HG02798 (cell line): ENCODE measurements at regions not wholly inside any gene's neighbourhood (a gene's known extent, or its start where the extent isn't known, plus 50 kb on each side); places are given as distances from the start of the nearest gene placed in this dataset.
A peak's percentile ranks its signal among the peaks of the same experiment; 100 is the strongest.
"Not testable (repeated sequence)": the region's sequence is repeated elsewhere in the genome, so short reads cannot be mapped to it uniquely, and the experiment has no call there.

Source experiments
- ATAC-seq: cut with Tn5 transposase; IDR thresholded peaks from one replicate; pipeline ENCODE4 v1.9.1; 2021; ENCODE audit warnings: mild to moderate bottlenecking; ENCODE audit not compliant: unreplicated experiment, poor library complexity

DNA sequence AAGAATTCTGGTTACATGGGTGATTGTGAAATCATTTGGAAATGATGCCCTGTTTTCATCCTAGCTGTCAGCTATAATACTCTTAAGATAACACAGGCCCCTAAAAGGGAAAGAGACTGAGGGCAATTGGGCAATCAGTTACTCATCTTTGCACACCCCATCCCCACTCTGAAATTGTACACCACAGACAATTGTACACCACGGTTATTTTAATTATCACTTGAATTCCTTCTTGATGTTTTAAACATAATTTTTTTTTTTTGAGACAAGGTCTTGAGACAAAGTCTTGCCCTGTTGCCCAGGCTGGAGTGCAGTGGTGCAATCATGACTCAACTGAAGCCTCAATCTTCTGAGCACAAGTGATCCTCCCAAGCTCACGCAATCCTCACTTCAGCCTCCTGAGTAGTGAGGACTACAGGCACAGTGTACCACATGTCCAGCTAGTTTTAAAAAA lies 862.4 kb upstream of the ACVR2A start:
- ATAC-seq: no peak

DNA sequence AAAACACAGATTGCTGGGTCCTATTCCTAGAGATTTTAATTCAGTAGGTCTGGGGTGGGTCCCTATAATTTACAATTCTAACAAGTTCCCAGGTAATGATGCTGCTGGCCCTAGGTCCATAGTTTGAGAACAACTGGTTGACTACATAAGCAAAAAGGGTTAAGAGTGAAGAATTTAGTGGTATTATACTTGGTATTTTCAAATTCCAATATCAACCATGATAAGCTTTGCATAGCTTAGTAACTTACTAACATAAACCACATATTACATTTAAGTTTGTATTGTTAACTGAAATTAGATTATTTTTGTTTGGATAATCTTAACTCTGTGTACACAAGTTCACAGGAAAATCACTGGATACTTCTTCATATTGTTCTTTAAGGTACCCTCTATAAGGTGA lies 862.9 kb upstream of the ACVR2A start:
- no peak for ATAC-seq

DNA sequence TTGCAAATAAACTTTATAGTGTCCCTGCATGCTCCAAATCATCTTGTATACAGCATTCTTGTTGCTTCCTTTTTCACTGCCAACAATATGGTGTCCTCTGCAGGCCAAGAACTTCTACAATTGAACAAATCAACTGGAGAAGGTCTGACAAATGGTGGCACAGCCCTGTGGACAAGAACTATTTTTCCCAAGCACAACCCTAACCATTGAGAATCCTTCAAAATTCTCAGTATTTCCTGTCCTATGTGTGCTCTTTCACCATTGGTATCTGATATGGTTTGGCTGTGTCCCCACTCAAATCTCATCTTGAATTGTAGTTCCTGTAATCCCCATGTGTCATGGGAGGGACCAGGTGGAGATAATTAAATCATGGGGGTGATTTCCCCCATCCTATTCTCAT lies 865.1 kb upstream of the ACVR2A start:
- no peak for ATAC-seq

DNA sequence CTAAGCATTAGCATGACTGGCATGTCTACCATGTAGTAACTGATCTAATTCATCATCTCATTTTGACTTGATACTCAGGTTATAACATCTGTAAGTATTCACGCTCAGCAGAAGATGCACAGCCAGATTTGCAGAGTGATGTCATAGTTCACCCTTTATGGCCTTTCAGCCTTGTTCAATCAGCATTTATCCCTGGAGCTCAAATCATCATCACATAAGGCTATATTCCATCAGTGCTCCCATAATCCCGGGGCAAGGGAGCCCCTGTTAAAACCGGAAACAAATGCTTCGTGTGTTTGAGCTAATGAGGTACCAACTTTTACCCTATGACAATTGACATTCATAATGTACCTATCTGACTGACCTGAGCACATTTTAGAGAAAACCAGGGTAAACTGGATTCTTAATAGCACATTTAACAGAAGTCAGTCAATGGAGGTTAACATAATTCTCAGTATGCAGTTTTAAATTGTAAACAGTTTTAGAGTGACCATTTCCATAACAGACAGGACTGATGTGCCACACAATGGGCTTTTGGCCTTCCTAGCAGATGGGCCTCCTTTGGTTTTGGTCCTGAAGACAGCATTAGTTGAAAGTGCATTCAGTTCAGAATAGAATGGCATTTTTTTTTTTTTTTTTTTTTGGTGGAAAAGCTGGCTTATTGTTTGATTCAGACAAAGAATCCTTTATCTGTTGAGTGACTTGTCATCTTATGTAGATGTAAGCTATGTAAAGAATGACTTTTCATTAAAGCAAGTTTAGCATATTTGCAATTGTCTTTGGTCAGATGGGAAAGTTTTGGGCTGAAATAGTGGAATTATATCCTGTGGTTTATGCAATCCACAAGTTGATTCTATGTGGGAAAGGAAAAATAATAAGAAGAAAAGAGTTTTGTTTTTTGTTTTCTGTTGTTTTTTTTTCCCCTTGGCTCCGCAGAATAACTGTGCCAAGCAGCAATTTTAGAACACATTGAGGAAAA lies 866.0 kb upstream of the ACVR2A start:
- ATAC-seq: no peak

DNA sequence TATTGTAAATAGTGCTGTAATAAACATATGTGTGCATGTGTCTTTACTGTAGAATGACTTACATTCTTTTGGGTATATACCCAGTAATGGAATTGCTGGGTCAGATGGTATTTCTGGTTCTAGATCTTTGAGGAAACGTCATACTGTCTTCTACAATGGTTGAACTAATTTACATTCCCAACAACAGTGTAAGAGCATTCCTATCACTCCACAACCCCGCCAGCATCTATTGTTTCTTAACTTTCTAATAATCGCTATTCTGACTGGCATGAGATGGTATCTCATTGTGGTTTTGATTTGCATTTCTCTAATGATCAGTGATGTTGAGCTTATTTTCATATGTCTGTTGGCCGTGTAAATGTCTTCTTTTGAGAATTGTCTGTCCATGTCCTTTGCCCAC lies 873.8 kb upstream of the ACVR2A start:
- not testable (repeated sequence) for ATAC-seq

DNA sequence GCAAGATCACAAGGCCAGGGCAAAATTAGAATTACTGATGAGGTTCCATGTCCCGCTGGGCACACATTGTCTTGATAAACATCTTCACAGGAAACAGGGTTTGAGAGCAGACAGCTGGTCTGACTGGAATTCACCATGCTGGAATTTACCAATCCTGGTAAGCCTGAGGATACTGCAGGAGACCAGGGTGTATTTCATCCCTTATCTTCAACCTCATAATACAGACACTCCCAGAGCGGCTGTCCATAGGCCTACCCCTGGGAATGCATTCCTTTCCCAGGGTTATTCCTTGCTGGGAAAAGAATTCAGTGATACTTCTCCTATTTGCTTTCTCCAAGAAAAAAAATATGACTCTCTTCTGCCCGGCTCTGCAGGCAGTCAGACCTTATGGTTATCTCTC lies 875.1 kb upstream of the ACVR2A start:
- ATAC-seq: not testable (repeated sequence)

DNA sequence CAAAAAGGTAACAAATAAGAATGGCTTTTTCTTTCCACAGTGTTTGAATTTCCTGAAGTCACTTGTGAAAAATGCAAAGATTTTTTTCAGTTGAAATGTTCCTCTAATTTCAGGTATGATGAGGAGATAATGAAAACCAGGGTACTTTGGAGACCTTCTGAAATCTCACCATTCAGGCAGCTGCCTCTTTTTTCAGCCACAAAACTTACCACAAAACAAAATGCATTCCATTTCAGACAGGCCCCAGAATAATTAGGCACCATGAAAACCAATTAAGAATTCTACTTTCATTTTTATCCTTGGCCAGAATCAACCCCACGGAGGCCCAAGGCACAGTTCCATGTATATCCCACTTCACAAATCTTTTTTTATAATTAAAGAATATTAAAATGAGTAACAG lies 880.3 kb upstream of the ACVR2A start:
- ATAC-seq: no peak

DNA sequence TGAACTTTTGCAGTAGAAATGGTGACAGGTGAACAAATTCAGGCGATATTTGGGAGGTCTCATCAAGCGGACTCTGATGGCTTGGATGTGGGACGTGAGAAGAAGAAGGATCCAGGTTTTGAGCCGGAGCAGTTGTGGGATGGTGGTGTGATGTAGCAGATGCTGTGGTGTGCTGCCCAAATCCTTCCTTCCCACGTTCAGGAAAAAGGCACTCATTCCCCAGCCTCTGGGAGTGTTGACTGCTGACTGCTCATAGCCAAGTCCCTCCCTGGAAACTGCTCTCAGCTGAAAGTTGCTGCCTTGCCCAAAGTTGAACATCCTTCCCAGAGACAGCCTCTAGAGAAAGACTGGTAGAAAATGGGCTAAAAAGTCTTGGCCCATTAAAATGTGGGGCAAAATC lies 890.3 kb upstream of the ACVR2A start:
- no peak for ATAC-seq

DNA sequence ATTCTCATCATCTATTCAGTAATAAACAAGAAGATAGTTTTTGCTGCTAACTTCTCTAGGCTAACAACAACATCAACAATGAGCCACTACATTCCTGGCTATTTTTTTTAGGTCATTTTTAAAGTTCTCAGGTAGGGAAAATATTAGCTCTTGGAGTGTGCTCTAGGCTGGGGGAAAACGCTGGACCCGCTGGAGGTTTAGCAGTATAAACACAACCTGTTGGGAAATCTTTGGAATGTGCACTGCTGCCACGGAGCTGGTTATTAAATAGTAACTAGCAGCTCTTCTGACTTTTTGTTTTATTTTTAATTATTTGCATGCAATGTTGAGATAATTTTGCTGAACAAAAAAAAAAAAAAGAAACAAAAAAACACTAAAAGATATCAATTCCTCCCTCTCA lies 892.1 kb upstream of the ACVR2A start:
- ATAC-seq: no peak

DNA sequence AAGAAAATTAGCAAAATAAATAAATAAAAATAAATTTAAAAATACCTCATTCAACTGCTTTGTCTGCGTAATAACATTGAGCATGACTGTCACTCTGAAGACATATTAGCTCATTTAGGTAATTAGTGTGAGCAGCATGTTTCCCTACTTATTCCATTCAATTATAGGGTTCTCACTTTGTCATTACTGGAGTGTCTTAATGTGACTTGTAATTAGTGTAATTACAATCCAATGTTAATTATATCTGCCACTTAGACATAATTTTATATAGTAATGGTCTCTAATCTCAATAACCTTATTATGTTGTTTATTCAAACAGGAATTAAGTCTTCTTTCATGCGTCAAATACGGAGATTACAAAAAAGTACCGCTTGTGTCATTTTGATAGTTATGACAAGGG lies 893.9 kb upstream of the ACVR2A start:
- no peak for ATAC-seq

DNA sequence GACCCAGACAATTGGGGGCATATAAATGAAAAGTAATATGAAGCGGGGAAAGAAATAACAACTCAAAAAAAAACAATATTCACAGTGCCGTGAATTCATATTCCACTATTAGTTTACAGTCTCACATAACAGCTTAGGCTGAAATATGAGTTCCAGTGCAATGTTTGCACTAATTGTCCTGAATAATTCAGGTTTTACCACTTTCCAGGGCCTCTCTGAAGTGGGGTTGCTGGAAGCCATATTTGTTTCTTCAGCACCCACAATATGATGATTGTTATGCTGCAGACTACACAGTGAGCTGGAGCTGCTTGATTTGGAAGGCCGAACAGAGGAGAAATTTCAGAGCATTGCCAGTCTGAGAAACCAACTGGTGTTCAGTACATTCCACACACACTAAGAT lies 894.5 kb upstream of the ACVR2A start:
- no peak for ATAC-seq

DNA sequence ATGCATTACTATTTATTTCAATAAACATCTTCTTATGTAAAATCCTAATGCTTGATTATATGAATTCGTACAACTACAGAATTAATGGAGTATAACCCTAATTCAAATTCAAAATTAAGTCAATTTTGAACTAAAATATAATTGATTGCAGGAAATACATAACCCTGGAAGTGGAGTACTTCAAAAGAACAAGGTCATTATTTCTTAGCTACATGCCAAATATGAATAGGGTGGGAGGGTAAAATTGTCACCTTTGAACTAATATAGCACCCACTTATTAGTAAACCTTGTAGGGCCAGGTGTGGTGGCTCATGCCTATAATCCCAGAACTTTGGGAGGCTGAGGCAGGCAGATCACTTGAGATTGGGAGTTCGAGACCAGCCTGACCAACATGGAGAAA lies 895.4 kb upstream of the ACVR2A start:
- ATAC-seq: no peak

DNA sequence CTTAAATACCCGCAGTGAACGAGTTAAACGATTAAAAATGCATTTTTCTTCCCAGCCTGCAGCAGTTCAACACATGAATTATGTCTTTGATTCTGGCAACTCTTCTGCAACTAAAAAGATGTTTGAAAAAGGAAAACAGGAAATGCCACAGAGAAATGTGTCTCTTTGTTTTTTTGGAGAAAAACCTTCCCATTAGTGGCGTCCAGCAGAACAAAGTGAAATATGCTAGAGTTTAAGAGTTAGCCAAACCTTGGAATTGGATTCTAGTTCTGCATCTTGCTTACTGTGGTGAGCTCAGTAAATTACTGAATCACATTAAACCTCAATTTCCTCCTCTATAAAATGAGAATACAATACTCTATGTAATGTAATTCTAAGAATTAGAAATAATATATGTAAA lies 900.2 kb upstream of the ACVR2A start:
- no peak for ATAC-seq

DNA sequence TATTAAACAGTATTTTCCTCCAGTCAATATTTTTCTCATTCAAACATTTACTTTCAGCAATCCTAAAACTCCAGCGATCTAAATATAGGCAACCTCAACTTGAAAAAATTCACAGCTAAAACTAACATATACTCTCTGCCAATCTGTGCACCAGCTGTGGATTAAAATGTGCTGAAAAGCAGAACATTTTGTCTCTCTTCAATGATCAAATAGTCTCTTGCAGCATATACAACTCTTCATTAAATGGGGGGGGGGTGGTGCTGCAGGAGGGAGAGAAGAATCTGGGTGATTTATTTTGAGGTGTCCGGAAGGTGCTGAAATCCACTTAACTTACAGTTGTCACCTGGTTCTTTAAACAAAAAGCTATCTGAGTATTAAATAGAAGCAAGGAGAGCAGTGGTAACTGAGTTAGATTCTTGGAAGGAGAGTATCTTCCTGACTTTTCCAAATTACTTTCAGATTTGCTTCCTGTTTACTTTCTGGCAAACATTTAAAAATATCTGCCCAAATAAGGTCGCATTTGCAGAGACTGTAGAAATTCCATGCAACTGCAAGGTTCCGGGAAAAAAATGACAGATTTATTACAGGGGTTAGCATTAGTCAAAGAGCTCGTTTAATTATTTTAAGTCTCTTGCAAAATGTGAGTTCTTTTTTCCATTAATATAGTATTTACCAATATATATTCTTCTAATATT lies 904.7 kb upstream of the ACVR2A start:
- no peak for ATAC-seq

DNA sequence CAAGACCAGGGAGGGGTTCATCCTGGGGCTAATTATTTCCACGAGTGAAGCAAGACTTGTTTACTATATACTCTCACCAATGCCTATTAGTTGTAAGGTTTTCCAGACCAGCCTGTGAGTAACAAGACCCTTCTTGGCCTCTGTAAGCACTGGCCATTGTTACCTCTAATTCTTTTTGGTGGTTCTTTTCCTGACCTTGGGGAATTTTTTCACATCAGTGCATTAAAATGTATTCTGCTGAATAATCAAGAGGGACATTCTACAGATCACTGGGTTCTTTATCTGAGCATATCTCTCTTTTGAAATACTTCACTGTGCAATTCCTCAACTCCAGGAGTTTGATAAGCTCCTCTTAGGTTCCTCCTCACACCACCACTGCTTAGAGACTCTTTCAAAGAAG lies 909.9 kb upstream of the ACVR2A start:
- ATAC-seq: no peak

DNA sequence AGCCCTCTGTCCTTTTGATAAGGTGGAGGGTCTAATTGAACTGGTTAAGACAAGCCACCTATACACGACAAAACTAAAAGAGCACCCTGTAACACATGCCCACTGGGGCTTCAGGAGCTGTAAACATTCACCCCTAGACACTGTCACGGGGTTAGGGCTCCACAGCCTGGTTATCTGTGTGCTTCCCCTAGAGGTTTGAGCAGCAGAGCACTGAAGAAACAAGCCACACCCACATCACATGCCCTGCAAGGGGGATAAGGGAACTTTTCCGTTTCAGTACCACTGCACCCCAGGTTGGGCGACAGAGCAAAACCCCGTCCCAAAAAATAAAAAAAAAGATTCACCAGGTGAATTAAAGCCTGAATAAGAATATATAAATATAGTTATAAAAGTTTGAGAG lies 913.7 kb upstream of the ACVR2A start:
- peak; percentile 72 for ATAC-seq

DNA sequence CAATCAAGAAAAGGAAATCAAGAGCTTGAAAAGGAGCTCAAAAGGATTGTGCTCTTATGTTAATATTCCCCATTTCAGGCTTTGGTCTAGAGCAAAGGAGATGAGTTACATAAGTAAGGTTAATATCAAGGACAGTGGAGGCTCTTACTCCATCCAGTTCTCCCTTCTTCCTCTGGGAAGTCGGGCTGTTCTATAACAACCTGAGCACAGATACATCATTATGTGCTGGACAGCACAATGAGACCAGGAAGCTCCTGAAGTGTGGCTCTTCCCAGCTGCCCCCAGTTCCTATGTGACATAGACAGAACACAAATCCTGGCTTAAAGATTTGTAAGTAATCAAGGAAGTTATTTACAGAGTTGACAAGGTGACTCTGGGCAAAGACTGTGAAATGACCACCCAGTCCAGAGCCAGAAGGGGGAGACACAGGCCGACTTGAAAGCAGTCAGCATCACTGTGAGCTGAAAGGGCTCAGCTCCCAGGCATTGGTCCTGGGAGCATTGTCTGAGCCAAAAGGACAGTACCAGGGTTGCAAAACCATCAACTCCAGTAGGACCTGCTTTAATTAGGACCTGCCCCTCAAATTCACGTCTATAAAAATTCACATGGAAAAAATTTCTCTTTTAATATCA lies 917.6 kb upstream of the ACVR2A start:
- peak; percentile 56 for ATAC-seq

DNA sequence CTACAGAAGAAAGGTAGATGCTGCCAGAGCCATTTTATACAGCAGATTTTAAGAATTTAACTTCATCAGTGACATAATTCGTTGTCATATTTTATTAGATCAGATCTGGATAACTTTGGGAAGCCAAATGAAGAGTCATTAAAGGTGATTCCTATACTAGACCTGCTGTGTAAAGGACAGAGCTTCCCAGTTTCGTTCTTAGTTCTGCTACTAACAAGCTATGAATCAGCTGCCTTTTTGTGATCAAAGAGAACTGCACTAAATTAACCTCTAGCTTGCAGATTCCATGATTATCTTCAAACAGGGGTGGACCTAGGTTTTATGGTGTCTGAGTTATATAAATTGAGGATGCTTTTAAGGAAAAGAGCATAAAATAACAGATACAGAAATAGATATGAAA lies 926.5 kb upstream of the ACVR2A start:
- no peak for ATAC-seq

DNA sequence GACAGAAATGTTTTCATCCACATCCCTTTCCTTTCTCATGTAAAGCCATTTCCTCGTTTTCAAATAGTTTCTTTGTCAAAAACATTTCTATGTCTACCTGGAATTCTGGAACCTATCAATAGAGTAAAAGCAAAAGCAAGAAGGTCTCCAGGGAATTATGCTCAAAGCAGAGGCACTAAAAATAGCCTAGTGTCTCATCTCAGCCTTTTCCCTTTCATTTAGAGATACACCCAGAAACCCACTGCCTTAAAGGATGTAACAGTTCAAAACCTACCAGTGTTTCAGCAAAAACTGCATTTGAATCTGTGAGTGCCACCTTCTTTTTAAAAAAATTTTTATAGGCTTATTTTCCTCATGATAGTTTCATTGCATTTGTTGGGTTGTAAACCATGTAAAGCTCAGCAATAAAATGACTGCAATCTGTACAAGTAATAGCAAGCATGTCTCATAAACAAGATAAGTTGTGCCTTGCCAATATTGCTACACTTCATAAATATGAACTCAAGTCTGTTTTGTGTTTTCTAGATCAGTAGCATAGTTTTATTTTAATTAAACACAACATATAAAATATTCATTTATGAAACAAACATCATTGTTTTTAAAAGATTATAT lies 927.3 kb upstream of the ACVR2A start:
- ATAC-seq: no peak

DNA sequence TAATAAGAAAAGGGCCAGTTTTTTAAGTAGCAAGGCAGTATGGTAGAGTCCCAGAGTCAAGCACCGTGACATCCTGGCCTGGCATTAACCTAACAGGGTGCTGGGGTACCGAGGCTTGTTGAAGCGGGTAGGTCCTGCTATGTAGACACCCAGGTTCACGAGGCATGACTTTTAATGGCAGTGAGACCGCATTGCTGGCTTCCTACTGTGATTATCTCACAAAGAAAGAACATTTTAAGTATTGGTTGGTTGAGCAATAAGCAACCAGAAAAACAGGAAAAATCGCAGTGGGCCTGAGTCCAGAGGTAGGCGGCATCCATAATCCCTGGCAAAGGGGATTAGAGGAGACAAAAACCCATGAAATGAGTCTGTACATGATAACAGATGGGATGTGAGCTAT lies 927.9 kb upstream of the ACVR2A start:
- no peak for ATAC-seq

DNA sequence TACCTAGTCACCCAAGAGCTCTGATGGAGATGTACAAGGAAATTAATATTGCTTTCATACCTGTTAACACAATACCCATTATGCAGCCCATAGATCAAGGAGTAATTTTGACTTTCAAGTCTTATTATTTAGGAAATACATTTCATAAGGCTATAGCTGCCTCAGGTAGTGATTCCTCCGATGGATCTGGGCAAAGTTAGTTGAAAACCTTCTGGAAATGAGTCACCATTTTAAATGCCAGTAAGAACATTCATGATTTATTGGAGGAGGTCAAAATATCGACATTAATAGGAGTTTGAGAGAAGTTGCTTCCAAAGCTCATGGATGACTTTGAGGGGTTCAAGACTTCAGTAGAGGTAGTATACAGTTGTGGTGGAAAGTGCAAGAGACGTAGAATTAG lies 931.4 kb upstream of the ACVR2A start:
- no peak for ATAC-seq
